Fibroblast of the conjunctiva (primary cell): ENCODE measurements at regions not wholly inside any gene's neighbourhood (a gene's known extent, or its start where the extent isn't known, plus 50 kb on each side); places are given as distances from the start of the nearest gene placed in this dataset.
"Not testable (repeated sequence)": the region's sequence is repeated elsewhere in the genome, so short reads cannot be mapped to it uniquely, and the experiment has no call there.

Experiments used
- DNase-seq: peaks from one replicate; pipeline ENCODE4 v3.0.0-alpha.2; 2010; ENCODE audit warnings: low read depth

GRCh38 chr2:125224830-125225229 is 1199.7 kb downstream of the CNTNAP5 start:
- DNase-seq = no peak

DNA sequence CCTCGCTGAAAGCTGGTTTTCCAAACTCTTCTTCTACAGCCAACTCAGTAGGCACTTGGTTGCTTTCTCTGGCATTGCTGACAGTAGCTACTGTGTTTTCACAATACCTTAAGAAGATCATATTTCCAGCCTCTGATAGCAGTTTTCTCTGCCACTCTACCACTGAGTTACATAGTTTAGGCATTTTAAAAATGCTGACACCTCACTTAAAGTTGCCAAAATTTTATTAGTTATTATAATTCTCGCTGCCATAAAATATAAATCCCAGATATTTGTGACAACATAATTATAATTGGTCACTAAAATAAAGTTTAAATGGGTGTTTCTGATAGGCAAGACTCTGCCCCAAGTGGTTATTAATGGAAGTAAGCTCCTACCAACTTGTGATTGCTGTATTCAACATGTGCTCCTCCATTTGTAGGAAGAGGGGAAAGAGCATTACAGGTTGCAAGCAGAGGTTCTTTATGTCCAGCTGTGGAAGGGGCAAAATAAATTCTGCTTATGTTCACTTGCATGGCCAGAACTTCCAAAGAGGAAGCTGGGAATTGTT is 1202.8 kb downstream of the CNTNAP5 start:
- DNase-seq = no peak

DNA sequence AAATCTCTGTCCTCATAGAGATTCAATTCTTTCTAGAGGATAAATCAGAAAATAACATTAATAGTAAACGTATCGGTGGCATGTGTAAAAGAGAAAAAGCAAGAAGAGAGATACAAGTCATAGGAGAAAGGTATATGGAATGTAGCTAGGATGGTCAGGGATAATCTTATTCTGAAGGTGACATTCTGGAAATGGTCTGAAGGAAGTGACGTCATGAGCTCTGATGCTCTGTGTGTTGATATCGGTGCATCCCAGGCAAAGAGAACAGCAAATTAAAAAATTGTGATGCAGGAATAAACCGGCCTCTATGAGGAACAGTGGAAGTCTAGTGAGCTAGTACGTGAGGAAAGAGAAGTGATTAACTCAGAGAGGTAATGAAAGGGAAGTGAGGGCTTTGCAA is 1215.8 kb downstream of the CNTNAP5 start:
- no peak for DNase-seq

- no peak for DNase-seq
Observed at GRCh38 chr2:125243074-125243473, 1218.0 kb downstream of the CNTNAP5 start.

- no peak for DNase-seq
Observed at GRCh38 chr2:125254010-125254409, 1228.9 kb downstream of the CNTNAP5 start.

- no peak for DNase-seq
Observed at GRCh38 chr2:125259451-125259850, 1234.4 kb downstream of the CNTNAP5 start.

- not testable (repeated sequence) for DNase-seq
Observed at GRCh38 chr2:125260366-125260930, 1235.4 kb downstream of the CNTNAP5 start.

DNA sequence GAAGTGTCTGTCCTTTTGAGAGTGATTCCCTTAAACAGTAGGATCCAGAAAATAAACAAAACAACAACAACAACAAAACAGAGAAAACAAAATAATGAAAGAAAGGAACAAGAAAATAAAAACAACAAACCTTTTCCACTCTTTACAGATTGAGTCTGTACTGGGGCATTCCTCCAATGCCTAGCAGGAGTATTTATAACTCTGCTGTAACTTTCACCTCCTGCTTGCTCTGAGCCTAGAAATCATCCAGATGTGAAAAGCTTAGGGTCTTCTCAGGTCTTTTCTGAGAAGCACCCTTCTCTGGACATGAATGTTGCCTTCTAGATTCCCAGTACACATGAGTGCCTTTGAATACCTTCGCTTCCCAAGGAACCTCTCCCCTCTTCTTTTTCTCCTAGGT is 1239.4 kb downstream of the CNTNAP5 start:
- DNase-seq = no peak

DNA sequence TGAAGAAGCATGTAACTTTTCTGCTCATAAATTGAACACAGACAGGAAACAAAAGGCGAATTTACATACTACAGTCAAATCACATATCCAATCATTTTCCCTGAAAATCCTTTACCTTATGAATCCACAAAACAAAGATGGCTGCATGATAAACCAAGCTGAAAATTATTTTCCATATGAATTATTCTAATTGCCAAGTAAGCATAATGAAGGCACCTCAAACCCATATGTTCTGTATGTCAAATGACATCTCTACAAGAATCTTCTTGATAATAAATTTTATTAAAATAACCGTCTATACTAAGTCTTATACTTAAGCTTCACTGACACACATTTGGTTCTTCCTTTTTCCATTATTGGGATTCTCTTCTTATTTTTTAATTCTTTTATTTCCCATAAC is 1242.6 kb downstream of the CNTNAP5 start:
- DNase-seq = no peak

- DNase-seq = no peak
Observed at GRCh38 chr2:125272651-125273050, 1247.6 kb downstream of the CNTNAP5 start.

DNA sequence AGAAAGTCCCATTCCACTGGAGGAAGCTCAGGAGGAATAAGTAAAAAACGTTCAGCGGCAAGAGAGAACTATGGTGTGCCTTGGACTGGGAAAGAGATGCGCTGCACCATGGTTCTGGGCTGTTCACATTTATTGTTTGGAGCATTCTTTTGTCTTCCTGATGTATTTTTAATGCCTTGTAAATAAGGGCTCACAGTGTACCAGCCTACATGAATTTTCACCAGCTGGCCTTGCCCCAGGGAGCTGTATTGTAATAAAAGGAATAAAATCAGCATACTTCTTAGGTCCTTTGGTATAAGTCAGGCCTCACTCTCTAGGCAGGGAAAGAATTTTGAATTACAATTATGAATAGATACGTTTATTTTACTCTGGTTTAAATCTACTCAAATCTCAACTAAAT is 1249.6 kb downstream of the CNTNAP5 start:
- DNase-seq = no peak

- DNase-seq = no peak
Observed at GRCh38 chr2:125280265-125280664, 1255.2 kb downstream of the CNTNAP5 start.

DNA sequence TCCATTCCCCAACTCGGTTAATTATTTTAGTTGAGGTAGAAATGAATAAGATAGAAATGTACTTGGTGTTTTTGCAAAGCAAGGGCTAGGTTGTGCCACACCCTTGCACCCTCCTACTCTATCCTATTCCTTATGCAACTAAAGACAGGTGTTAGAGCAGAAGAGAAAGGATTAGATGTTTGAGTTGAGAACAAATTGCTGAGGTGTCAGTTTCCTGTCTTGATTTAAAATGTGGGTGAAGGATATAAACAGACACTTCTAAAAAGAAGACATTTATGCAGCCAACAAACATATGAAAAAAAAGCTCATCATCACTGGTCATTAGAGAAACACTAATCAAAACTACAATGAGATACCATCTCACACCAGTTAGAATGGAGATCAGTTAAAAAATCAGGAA is 1256.2 kb downstream of the CNTNAP5 start:
- DNase-seq = no peak

DNA sequence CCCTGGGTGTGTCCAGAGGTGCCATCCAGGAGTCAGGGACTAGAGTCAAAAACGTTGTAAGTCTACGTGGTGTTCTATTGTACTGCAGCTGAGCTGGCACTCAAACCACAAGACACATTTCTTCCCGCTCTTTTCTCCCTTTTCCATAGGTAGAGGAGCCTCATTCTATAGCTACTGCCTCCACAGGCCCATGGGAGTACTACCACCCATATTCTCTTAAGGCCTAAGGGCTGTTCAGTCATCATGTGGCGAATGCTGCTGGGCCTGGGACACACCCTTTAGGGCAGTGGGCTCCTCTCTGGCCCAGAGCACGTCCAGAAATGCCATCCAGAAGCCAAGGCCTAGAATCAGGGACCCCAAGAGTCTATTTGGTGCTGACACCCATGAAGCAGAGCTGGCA is 1271.7 kb downstream of the CNTNAP5 start:
- DNase-seq = no peak

- no peak for DNase-seq
Observed at GRCh38 chr2:125310657-125311364, 1285.7 kb downstream of the CNTNAP5 start.

DNA sequence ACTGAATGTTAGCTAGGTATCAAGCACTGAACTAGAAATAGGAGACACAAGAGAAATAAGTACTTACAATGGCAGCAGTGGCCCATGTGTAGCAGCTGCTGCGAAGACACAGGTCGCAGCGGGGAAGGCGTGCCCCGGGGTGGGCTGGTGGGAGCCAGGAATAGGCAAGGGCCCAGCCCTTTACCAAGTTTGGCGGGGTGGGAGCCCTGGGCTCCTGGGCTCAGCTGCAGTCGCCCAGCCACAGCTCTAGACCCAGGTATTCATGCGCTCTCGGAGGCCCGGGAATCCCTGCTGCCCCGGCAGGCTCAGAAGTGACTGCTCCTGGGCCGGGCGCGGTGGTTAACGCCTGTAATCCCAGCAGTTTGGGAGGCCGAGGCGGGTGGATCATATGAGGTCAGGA is 1287.3 kb downstream of the CNTNAP5 start:
- DNase-seq = no peak

DNA sequence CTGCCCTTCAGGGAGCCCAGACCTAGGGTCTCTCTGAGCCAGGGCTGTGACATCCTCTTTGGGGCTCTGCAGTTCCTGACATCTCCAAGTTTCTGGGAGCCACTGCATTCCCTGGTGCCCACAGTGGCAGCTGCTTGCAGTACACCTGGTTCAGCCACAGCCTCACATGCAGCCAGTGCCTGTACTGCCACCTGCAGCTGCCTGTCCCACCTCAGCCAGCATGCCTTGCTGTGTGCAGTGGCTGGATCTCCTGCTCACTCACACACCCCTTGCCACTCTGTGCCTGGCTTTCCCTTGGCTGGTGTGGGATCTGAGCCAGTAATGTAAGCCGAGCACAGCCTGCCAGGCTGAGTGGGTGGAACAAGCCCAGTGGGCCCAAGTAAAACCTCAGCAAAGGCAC is 1288.7 kb downstream of the CNTNAP5 start:
- DNase-seq = no peak

GRCh38 chr2:125318740-125319139 is 1293.7 kb downstream of the CNTNAP5 start:
- DNase-seq = no peak

DNA sequence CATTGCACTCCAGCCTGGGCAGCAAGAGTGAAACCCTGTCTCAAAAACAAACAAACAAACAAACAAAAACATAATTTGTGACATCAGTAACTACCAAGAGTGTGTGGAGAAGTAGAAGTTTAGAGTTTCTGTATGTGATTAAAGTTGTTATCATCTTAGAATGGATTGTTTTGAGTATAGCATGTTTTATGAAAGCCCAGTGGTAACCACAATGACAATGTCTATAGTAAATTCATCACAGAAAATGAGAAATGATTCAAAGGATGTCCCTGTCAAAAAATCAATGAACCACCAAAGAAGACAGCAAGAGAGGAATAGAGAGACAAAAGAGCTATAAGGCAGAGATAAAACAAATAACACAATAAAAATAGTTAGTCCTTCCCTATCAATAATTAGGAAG is 1299.2 kb downstream of the CNTNAP5 start:
- no peak for DNase-seq

- DNase-seq = no peak
Observed at GRCh38 chr2:125330133-125330532, 1305.0 kb downstream of the CNTNAP5 start.

DNA sequence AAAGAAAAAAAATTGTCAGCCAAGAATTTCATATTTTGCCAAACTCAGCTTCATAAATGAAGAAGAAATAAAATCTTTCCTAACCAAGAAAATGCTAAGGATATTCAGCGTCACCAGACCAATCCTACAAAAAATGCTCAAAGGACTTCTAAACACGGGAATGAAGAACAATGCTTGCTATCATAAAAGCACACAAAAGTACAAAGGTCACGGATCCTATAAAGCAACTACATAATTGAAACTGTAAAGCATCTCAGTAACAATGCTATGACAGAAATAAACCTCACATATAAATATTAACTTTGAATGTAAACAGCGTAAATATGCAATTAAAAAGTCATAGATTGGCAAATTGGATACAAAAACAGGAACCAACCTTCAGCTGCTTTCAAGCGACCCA is 1314.6 kb upstream of the GYPC start:
- no peak for DNase-seq

GRCh38 chr2:125353542-125353941 is 1302.4 kb upstream of the GYPC start:
- not testable (repeated sequence) for DNase-seq

DNA sequence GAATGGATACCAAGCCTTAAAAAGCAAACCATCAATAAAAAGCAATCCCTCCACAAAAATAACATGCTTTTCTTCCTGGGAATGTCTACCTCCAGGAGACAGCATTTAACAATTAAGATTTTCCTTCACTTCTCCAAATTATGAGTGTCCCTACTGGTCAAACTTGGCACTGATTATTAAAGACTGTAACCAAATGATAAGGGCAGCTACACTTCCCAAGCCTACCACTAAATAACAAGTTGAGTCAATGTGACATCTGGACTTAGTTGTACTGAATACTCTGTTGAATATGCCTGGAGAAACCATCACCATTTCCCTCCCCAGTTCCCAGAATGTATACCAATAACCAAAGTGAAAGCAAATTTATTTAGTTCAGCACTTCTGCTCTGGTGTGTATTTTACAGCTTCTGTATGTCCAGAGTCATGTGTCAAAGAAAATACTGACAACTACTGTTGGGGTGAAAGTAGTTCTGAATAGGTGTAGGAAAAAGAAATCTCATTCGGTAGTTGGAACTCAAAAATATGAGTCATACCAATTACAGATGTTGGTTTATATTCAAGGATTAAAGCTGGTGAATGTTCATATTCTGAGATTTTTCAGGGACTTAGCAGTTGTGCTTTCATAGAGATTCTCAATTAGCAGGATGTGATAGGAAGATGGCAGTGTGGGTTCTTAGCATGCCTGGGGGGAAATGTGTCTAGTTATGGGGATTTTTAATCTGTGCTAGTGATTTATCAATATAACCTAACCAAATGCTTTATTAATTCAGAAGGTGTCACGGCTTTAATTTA is 1291.6 kb upstream of the GYPC start:
- no peak for DNase-seq
